HG03457 (cell line): ENCODE measurements at regions not wholly inside any gene's neighbourhood (a gene's known extent, or its start where the extent isn't known, plus 50 kb on each side); places are given as distances from the start of the nearest gene placed in this dataset.
"Not testable (repeated sequence)": the region's sequence is repeated elsewhere in the genome, so short reads cannot be mapped to it uniquely, and the experiment has no call there.

Experiments used
- ATAC-seq: cut with Tn5 transposase; IDR thresholded peaks from one replicate; pipeline ENCODE4 v1.9.1; 2021; ENCODE audit warnings: moderate number of reproducible peaks; ENCODE audit not compliant: unreplicated experiment

DNA sequence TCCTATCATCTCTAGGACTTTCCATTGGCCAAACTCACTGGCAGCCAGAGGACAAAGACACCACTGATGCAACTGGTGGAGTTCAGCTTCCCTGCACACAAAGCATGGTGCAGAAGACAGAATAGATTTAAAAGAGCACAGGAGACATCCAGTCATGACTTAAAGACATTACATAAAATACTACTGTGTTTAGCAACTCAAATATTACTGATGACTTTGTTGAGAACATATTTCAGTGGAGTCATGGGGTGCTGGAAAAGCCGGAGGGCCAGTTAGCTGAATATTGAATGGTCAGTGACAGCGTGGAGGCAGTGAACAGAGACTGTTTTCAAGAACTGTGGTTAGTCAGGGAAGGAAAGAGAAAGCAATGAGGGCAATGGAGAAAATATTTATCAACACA lies 296.3 kb upstream of the NRP1 start:
- ATAC-seq: no peak

DNA sequence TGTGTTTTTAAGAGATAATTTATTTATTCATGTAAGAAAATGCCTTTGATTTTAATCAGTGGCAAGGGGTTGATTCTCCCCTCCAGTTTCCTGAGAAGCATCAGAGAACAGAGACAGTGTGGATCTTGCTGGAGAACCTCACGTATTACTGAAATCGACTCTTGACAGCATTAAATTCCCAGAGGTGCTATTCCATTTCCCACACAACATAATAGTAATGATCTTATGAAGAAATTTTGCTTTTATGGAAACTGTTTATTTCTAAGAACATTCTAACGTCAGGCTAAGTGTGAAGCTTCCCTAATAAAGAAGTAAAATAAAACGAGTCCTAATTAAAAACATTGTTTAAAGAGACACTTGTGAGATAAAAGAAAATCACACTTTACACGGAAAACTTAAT lies 293.1 kb upstream of the NRP1 start:
- no peak for ATAC-seq

DNA sequence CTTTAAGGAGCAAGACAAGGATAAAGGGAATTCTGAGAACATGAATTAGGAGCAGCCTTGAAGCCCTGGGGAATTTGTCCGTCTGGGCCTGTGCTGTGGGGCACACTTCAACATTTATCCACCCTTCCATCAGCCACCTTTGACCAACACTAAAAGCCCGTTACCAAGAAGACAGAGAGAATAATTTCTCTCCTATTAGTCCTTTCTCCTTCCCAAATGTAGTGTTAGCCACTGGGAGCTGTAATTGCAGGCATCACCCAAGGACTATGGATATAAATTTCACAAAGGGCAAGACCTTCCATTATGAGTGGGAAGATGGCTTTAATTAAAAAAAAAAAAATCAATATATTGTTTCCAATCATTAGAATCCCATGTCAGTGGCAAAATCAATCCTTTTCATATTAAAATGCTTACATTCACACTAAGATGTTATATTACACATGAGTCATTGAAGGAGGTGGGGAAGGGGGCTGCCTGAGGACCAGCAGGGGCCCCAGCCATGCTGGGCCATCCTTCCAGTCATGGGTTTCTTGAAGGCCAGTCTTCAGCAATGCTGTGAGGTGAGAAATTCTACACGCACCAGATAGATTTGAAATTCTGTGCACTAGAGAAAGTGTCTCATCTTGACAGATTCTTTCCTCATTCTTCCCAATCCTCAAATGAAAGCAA lies 292.5 kb upstream of the NRP1 start:
- ATAC-seq: no peak

DNA sequence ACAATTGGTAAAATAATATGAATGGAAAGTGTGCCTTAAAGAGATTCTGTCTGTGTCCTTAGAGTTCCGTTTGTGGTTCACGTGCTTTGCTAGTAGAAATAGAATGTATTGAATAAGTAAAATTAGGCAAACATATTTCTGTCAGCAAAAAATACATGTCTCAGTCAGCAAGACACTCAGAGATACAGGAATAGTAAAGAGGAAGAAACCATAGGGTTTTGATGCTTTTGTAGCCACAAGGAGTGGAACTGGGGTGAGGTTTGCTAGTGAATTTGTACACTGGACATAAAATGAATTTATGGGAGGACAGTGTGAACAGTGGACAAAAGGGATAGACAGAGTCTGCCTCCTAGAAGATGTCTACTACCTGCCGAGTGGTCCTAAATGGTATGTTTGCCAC lies 289.2 kb upstream of the NRP1 start:
- ATAC-seq: no peak

DNA sequence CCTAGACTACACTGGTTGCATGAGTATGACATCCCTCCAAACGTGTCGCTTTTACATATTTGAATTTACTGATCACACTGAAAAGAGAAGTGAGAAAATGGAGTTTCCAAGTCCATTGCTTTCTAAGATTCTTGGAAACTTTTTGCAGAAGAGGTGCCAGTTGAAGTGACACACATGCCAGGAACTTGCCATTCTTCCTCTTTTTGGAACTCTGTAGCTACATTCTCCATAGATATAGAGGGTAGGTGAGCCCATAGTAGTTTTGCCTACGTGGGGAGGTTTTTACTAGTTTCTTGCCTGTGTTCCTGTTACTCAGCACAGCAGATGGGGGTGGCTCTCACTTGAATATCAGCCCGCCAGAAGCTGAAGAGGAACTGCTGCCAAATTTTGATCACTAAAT lies 286.6 kb upstream of the NRP1 start:
- ATAC-seq: no peak

DNA sequence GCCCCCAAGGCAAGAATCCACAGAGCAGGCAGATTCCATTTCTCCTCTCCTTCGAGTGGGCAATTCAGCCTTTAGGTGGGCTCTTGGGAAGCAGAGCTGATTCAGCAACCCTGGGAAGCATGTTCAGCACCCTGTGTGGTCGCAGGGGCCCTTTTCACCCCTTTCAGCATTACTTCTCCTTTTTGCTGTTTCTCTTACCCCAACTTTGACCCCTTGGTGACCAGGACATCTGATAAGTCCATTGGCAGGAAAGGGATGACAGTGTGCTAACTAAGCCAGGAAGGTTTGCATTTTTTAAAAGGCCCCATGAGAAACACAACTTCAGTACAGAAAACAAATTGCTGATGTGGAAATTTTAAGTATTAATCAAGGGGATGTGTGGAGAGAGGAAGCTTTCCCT lies 283.7 kb upstream of the NRP1 start:
- no peak for ATAC-seq

DNA sequence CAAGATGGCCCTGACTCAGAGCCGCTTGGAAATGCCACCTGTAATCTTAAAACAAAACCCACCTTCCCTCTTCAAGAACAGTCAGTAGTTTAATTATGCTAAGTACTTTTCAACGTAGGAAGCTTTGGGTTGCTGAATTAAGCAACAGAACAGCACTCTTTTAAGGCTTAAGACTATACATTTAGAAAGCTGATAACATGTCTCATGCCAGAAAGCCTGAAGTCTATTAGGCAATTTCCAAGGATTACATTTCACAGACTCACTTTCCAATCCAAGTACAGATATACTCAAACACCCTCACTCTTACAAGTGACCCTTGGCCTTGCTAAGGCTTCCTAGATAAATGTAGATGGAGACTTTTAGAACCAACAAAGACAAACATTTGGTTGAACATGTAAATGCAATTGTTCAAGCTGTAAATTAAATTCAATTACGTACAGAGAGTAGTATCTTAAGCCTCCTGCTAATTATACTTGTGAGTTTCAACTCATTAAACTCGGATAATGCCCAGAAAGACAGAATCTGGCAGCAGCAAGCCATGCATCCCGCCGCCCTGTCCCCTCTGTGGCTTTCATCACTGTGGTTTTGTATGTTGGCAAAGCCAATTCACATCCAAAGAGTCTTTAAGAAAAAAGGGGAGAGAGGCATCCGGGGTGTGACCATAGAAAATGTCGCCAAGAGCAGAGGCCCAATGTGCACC lies 283.1 kb upstream of the NRP1 start:
- no peak for ATAC-seq

DNA sequence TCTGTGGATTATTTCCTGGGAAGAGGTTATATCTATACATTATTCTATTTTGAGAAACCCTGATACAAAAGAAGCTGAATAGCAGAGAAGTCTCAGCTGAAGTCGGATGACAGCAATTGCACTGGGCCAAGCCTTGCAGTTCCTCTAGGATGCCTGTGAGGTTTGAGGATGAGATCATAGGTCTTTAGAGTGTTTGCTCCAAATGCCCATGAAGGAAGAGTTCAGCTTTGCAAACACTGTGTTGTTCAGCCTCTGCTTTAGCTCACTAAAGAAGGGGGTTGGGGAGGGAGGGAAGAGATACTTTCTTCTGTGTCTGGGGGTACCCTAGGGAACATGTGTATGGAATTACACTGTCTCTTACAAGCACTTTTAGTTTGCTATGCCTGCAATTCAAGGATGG lies 282.5 kb upstream of the NRP1 start:
- ATAC-seq: no peak

DNA sequence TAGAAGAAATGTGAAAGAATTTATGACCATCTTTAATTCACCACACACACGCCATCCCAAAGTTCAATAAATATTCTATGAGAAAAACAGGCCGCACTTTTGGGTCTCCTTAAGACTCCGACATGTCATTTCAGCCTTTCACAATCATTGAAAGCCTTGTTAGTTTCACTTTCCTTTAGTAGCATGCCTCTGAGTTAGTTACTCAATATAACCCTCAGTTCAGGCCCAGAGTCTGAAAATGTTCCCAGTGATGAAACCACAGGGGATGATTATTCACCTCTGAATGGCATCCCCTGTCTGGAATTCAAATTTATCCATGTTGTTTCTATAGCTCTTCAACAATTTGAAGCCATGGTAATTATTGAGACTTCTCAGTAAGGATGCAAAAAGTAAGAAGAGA lies 278.1 kb upstream of the NRP1 start:
- ATAC-seq: no peak

DNA sequence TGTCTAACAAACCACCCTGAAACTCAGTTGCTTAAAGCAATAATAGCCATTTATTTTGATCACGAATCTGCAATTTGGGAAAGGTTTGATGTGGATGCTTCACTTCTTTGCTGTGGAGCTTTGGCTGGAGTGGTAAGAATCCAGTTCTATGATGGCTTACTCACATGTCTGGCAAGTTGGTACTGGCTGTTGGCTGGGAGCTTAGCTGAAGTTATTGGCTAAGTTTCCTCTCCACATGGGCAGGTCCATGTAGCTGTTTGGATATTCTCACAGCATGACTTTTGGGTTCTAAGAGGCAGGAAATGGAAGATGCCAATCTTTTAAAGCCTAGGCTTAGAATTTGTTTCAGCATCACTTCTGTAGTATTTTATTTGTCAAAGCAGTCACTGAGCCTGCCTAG lies 277.6 kb upstream of the NRP1 start:
- no peak for ATAC-seq

DNA sequence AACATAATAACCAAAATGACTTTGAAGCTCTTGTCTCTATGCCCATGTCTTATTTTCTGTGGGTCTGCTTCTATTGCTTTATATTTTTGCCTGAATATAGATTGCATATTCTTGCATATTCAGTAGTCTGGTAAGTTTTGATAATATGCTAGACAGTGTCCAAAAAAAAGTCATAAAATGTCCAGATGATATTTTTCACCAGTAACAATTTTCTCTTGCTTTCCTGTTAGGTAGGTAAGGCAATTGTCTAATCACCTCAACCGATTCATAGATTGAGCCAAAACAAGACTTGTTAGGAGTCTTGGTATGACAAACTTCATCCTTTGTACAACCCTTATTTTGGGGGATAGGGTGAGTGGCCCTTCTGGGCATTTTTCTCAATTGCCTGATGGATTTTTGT lies 277.0 kb upstream of the NRP1 start:
- no peak for ATAC-seq

DNA sequence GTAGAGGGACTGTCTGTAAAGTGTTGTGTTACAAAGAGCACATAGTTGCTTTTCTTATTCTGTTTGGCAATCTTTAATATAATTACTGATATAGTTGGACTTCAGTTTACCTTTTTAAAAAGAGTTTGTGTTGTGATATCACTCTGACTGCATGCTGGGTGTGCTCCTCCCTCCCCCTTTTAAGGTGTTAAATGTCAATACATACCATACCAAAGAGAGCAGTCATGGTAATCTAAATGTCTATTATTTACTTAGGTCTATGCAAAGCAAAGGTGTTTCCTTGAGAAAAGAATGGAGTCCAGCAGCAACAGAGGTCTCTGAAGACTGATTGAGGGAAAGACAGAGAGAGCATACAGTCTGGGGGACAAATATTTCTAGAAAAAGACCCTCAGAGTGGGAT lies 275.1 kb upstream of the NRP1 start:
- ATAC-seq: no peak

DNA sequence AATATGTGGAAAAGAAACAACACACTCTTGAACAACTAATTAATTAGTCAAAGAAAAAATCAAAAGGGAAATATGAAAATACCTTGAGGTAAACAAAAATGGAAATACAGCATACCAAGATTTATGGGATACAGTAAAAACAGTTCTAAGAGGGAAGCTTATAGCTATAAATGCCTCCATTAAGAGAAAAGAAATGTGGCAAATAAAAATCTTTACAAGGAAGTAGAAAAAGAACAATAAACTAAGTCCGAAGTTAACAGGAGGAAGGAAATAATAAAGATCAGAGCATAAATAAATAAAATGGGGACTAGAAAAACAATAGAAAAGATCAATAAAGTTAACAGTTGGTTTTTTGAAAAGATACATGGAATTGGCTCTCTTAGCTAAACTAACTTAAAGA lies 267.8 kb upstream of the NRP1 start:
- ATAC-seq: no peak

DNA sequence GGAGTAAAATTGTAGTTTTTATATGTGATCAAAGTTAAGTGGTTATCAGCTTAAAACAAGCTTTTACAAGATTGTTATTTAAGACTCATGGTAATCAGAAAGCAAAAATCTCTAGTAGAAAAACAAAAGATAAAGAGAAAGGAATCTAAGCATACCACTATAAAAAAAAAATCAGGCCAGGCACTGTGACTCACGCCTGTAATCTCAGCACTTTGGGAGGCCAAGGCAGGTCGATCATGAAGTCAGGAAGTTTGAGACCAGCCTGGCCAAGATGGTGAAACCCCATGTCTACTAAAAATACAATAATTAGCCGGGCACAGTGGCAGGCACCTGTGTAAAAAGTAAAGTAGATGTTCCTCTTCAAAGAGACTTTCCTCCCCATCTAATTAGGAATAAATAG lies 265.9 kb upstream of the NRP1 start:
- no peak for ATAC-seq

DNA sequence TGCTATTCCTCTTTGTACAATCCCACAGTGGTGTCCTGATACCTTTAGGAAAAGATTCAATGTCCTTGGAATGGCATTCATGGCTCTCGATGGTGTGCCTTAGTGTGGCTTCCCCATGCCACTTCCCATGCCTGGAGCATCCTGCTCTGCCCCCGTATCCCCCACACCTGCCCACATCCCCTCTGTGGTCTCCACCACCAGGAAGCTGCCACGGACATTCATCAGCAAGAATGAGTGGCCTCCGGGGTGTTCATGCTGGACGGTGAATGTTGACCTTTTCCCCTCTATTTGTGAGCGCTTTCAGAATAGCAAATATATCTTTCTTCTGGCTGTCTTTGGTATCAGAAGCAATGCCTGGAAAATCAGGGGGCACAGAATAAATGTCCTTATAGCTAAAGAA lies 262.0 kb upstream of the NRP1 start:
- no peak for ATAC-seq

DNA sequence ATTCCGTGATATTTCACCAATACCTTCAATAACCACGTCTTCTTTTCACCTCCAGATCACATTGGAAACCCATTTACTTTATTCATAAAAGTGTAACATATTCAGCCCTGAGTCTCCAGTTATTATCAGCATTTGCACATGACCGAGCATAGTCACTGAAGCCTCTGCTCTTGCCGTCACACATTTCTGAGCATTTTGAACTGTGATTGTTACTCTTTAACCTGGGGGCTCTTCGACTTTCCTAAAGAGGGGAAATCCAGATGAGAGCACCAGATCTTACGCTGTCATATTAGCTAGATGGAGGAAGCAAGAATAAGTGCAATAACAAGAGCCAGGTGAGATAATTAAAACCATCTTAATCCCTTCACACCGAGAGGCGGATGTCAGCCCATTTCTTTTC lies 260.0 kb upstream of the NRP1 start:
- ATAC-seq: no peak

DNA sequence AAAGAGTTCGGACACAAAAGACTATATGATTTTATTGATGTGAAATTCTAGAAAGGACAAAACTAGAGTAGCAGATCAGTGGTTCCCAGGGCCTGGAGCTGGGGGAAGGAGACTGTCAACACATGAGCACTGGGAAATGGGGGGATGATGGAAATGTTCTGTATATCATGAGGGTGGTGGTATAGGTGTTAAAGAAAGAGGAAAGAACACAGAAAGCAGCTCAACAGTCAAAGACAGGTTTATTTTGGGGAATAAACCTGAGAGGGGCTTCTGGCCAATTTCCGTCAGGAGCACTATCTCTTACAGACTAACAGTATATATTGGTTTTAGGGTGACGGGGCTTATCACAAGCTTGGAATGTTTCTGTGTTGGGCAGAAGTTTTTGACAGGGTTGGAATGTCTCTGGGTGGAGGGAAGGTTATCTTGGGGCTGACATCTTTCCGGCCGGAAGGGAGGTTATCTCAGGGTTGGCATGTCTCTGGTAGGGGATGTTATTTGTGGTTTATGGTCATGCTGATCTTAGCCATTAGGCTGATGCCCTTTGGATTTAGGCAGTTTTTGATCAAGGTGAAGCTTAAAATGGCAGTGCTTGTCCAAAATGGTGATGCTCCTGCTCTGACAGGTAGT lies 254.6 kb upstream of the NRP1 start:
- ATAC-seq: no peak

DNA sequence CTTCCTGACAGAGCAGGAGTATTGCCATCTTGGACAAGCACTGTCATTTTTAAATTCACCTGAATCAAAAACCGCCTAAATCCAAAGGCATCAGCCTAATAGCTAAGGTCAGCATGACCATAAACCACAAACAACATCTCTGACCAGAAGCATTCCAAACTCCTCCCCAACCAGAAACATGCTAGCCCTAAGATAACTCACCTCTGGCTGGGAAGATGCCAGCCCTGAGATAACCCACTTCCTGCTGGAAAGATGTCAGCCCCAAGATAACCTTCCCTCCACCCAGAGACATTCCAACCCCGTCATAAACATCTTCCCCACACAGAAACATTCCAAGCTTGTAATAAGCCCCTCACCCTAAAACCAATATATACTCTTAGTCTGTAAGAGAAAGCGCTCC lies 250.1 kb upstream of the NRP1 start:
- ATAC-seq: not testable (repeated sequence)

DNA sequence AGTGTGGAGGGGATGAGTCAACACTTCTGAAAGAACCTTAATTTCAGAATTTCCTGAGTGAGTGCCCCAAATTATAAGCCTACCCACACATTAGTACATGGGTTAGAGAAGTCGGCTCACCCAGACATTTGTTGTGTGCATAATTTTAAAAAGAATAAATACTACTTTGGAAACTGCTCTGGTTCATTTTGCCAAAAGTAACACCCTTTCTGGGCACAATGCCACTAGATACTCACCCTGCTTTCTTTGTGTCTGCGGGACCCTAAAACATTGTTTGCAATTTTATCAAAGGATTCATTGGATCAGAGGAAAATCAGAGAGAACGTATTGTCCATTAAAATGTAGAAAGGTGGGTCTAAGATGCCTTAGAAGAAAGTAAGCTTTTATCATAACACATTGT lies 245.5 kb upstream of the NRP1 start:
- ATAC-seq: no peak

DNA sequence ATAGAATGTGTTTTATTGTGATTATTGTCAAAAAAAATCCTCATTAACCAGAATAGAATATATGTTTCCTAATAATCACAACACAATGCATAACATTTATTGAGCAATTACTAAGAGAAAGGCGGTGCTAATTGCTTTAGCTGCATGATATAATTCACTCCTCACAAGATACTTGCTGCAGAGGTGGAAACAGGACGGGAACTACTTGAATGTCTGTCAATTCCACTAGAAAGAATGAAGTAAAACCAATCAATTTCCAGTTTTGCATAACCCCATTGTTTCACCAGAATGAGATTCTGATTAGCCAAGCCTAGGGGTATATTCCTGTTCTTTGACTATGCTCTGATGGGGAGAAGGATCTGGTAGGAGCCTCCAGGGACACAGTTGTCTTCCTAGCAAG lies 239.1 kb upstream of the NRP1 start:
- no peak for ATAC-seq

DNA sequence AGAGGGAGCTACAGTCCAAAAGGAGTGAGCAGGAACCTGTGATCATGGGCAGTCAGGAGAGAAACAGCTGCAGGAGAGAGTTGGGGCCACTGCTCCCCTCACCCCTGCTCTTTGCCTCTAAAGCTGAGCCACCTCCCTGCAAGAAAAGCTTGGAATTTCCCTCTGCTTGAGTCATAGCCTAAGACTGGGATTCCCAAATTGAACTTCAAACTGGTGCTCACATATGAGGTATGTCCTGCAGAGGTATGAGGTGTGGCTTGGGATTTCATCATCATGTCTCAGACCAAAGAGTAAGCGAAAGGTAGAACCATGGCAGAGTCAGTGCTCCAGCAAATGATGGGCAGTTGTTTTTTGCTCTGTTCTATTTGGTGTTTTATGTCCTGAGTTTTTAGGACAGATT lies 237.1 kb upstream of the NRP1 start:
- ATAC-seq: no peak

DNA sequence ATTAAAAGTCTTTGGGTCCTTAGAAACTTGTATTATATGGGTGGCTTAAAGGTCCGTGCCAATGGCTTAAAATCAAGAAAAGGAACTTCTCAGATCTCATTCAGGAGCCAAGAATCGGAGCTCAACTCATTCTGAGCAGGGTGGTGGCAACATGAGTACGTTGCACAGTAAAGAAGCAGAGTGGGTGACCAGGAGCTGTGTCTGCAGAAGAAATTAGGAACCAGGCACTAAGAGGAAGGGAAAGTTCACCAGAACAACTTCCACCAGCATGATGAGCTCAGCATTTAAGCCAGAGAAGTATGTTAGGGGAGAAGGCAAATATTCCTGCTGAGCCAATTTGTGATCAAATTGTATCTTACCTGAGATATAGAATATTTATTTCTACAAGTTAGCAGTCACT lies 236.0 kb upstream of the NRP1 start:
- ATAC-seq: no peak

DNA sequence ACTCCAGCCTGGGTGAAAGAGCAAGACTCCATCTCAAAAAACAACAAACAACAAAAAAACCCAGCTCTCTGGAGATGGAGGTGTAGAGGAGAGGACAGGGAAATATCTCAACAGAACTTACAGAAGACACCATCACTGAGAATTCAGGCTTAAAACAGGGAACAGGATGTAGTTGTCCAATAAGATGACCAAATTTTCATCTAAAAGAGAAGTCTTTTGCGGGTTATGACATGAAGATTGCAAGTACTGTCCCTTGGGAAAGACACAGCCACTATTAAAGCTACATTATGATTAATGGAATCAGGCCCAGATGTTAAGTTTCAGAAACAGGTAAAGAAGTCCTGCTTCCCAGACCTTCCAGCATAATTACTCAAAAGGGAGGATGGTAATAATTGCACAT lies 235.2 kb upstream of the NRP1 start:
- no peak for ATAC-seq
